ENCODE measurements at regions not wholly inside any gene's neighbourhood (a gene's known extent, or its start where the extent isn't known, plus 50 kb on each side); places are given as distances from the start of the nearest gene placed in this dataset.

GRCh38 chr7:136657482-136657921 lies 210.9 kb upstream of the CHRM2 start:
- no peaks in the 10 kb centered on the region for H4K20me1 ChIP-seq (ENCODE audit: insufficient read depth, low read length)
- H3K27ac Mint-ChIP-seq (ENCODE audit: unreplicated experiment) = no peak overlapping the region

GRCh38 chr7:136656516-136656915 lies 211.9 kb upstream of the CHRM2 start:
- Histone ChIP-seq H3K4me1 (ENCODE audit: insufficient read depth, low read length) (no peaks in the 10 kb centered on the region), H3K79me2 (ENCODE audit: insufficient read depth, low read length) (no peaks in the 10 kb centered on the region), H3K27ac (ENCODE audit: low read depth, low read length) (no peak overlapping the region), H3K36me3 (ENCODE audit: insufficient read depth, low read length) (no peaks in the 10 kb centered on the region), H4K20me1 (ENCODE audit: insufficient read depth, low read length) (no peaks in the 10 kb centered on the region), H3K9me3 (ENCODE audit: insufficient read depth, low read depth, low read length) (no peaks in the 10 kb centered on the region), H3K27me3 (ENCODE audit: insufficient read depth, low read length) (no peaks in the 10 kb centered on the region), H2AFZ (ENCODE audit: low read depth, low read length) (no peak overlapping the region), H3K4me3 (ENCODE audit: insufficient read depth, low read depth, low read length) (no peak overlapping the region), H3K9ac (ENCODE audit: low read length) (no peak overlapping the region), H3K4me2 (ENCODE audit: low read length) (no peak overlapping the region)
- TF ChIP-seq CTCF (IDR thresholded peaks at IDR 0.05; ENCODE audit: insufficient read depth, low read depth, low read length) = no peak
- no peak for TF ChIP-seq EZH2 (IDR thresholded peaks at IDR 0.05; ENCODE audit: insufficient read depth, low read length)
- no peak overlapping the region for H3K4me3 Mint-ChIP-seq (ENCODE audit: unreplicated experiment)
- peaks cover under 1% of the 10 kb centered on the region for H3K9me3 Mint-ChIP-seq (ENCODE audit: unreplicated experiment)
- H3K27ac Mint-ChIP-seq (ENCODE audit: unreplicated experiment) = no peak overlapping the region
- H3K27me3 Mint-ChIP-seq (ENCODE audit: low read depth, unreplicated experiment) = no peaks in the 10 kb centered on the region
- H3K4me1 Mint-ChIP-seq (ENCODE audit: low read depth, unreplicated experiment) = no peaks in the 10 kb centered on the region
- no peaks in the 10 kb centered on the region for H3K36me3 Mint-ChIP-seq (ENCODE audit: low read depth, unreplicated experiment)
- DNase-seq (ENCODE audit: low read depth) = no peak
- no peak for FAIRE-seq

More at GRCh38 chr7:136657482-136657921, 210.9 kb upstream of the CHRM2 start:
- FAIRE-seq (no peak), DNase-seq (ENCODE audit: low read depth) (no peak)
- H3K9me3 ChIP-seq (ENCODE audit: insufficient read depth, low read depth, low read length) = no peaks in the 10 kb centered on the region
- no peaks in the 10 kb centered on the region for H3K79me2 ChIP-seq (ENCODE audit: insufficient read depth, low read length)
- H3K36me3 ChIP-seq (ENCODE audit: insufficient read depth, low read length) = no peaks in the 10 kb centered on the region
- H3K27ac ChIP-seq (ENCODE audit: low read depth, low read length) = no peak overlapping the region
- H3K4me1 Mint-ChIP-seq (ENCODE audit: low read depth, unreplicated experiment) = no peaks in the 10 kb centered on the region
- TF ChIP-seq CTCF (IDR thresholded peaks at IDR 0.05; ENCODE audit: insufficient read depth, low read depth, low read length) (no peak), EZH2 (IDR thresholded peaks at IDR 0.05; ENCODE audit: insufficient read depth, low read length) (no peak)
- H3K27me3 Mint-ChIP-seq (ENCODE audit: low read depth, unreplicated experiment) = no peaks in the 10 kb centered on the region
- H2AFZ ChIP-seq (ENCODE audit: low read depth, low read length) = no peak overlapping the region
- H3K4me1 ChIP-seq (ENCODE audit: insufficient read depth, low read length) = no peaks in the 10 kb centered on the region
- H3K4me2 ChIP-seq (ENCODE audit: low read length) = no peak overlapping the region
- H3K9me3 Mint-ChIP-seq (ENCODE audit: unreplicated experiment) = no peaks in the 10 kb centered on the region
- H3K4me3 ChIP-seq (ENCODE audit: insufficient read depth, low read depth, low read length) = no peak overlapping the region
- H3K27me3 ChIP-seq (ENCODE audit: insufficient read depth, low read length) = no peaks in the 10 kb centered on the region
- no peaks in the 10 kb centered on the region for H3K36me3 Mint-ChIP-seq (ENCODE audit: low read depth, unreplicated experiment)
- no peak overlapping the region for H3K4me3 Mint-ChIP-seq (ENCODE audit: unreplicated experiment)
- no peak overlapping the region for H3K9ac ChIP-seq (ENCODE audit: low read length)

- H3K4me2 ChIP-seq (ENCODE audit: low read length) = no peak overlapping the region
- Mint-ChIP-seq H3K4me1 (ENCODE audit: low read depth, unreplicated experiment) (no peaks in the 10 kb centered on the region), H3K36me3 (ENCODE audit: low read depth, unreplicated experiment) (no peaks in the 10 kb centered on the region), H3K27ac (ENCODE audit: unreplicated experiment) (no peak overlapping the region), H3K27me3 (ENCODE audit: low read depth, unreplicated experiment) (no peaks in the 10 kb centered on the region), H3K9me3 (ENCODE audit: unreplicated experiment) (peaks cover 2% of the 10 kb centered on the region), H3K4me3 (ENCODE audit: unreplicated experiment) (no peak overlapping the region)
- TF ChIP-seq CTCF (IDR thresholded peaks at IDR 0.05; ENCODE audit: insufficient read depth, low read depth, low read length) (no peak), EZH2 (IDR thresholded peaks at IDR 0.05; ENCODE audit: insufficient read depth, low read length) (no peak)
- H3K9me3 ChIP-seq (ENCODE audit: insufficient read depth, low read depth, low read length) = no peaks in the 10 kb centered on the region
- no peak for FAIRE-seq
- no peaks in the 10 kb centered on the region for H3K79me2 ChIP-seq (ENCODE audit: insufficient read depth, low read length)
- DNase-seq (ENCODE audit: low read depth) = no peak
- no peak overlapping the region for H2AFZ ChIP-seq (ENCODE audit: low read depth, low read length)
- no peak overlapping the region for H3K27ac ChIP-seq (ENCODE audit: low read depth, low read length)
- H4K20me1 ChIP-seq (ENCODE audit: insufficient read depth, low read length) = no peaks in the 10 kb centered on the region
- H3K27me3 ChIP-seq (ENCODE audit: insufficient read depth, low read length) = no peaks in the 10 kb centered on the region
- H3K4me3 ChIP-seq (ENCODE audit: insufficient read depth, low read depth, low read length) = no peak overlapping the region
- H3K9ac ChIP-seq (ENCODE audit: low read length) = no peak overlapping the region
- H3K4me1 ChIP-seq (ENCODE audit: insufficient read depth, low read length) = no peaks in the 10 kb centered on the region
- no peaks in the 10 kb centered on the region for H3K36me3 ChIP-seq (ENCODE audit: insufficient read depth, low read length)
Measured at GRCh38 chr7:136655414-136655813, 213.0 kb upstream of the CHRM2 start.
